HG03139 (cell line): ENCODE measurements at regions not wholly inside any gene's neighbourhood (a gene's known extent, or its start where the extent isn't known, plus 50 kb on each side); places are given as distances from the start of the nearest gene placed in this dataset.
A peak's percentile ranks its signal among the peaks of the same experiment; 100 is the strongest.

ENCODE experiments used
- ATAC-seq: cut with Tn5 transposase; IDR thresholded peaks from one replicate; pipeline ENCODE4 v1.9.1; 2021; ENCODE audit not compliant: unreplicated experiment

DNA sequence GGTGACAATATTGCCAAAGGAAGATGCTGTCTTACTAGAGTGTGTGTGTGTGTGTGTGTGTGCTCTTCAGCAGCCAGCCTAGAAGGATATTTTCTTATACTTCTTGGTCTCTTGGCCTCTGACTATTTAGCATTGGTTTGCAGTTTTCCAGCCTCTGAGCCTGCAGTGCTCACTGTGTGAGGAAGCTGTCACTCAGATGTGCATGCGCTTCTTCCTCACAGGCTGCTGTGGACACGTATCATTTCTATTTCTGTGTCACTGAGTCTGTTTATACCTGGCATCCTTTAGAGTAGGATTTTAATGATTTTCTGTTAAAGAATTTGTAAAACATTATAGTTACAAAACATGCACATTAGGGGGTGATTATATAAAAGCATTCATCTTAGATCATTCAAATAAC lies 83.3 kb downstream of the ALDH8A1 start:
- no peak for ATAC-seq

- ATAC-seq, result no peak
Observed at GRCh38 chr6:134864558-134864957, 85.3 kb downstream of the ALDH8A1 start.

DNA sequence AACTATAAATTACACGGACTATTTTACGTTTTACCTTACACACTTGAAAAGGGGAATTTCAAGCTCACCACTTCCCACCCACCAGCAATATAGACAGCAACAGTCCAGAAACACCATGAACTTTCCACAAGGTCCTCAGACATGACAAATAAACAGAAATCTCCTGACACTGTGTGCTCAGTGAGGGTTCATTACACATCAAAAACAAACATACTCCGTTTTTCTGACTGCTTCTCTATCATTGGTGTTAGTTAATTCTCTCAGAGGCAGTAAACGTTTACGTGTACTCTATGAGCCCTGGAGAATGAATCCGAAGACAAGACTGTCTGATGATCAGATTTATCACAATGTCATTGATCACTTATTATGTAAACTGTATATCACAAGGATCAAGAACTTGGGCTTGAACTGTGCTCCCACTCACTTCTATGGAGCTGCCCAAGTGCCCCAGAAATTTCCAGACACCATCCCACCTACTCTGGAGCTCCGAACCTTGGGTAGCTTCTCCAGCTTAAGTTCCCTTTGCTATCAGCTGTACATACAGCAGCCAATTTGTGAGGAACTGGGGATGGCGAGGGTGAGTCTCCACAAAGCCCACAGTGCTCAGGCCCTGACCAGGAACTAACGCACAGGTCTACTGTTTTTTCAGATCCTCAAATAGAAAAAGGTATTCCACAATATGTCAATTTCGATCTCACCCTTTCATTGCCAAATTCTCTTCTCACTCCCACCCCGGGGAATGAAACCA lies 86.0 kb downstream of the ALDH8A1 start:
- ATAC-seq, result no peak

- ATAC-seq, result no peak
Observed at GRCh38 chr6:134854366-134854765, 95.5 kb downstream of the ALDH8A1 start.

GRCh38 chr6:134853111-134854055 lies 96.5 kb downstream of the ALDH8A1 start:
- no peak for ATAC-seq

- ATAC-seq, result no peak
Observed at GRCh38 chr6:134851548-134851947, 98.4 kb downstream of the ALDH8A1 start.

- ATAC-seq, result no peak
Observed at GRCh38 chr6:134850721-134851305, 99.1 kb downstream of the ALDH8A1 start.

DNA sequence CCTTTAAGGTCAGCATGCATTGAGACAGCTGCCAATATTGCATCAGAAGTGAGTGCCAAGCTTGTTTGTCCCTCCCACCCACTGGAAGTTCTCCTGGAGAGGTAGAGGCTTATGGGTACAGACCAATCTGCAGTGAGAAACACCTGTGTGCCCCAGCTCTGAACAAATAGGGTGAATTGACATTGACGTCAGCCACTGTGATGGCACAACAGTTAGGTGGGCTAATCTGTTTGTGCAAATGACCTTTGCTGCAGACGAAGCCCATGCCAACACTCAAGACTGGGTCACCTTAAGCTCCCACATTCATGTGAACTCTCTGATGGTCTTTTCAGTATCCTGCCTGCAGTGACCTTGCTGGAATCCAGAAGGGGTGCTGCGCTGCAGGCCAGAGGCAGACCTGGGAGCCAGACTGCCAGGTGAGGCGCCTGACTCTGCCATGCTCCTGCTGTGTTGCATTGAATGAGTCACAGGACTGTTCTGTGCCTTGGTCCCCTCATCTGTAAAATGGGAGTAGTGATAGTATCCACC lies 99.9 kb downstream of the ALDH8A1 start:
- no peak for ATAC-seq

- ATAC-seq, result no peak
Observed at GRCh38 chr6:134848076-134848475, 101.8 kb downstream of the ALDH8A1 start.

DNA sequence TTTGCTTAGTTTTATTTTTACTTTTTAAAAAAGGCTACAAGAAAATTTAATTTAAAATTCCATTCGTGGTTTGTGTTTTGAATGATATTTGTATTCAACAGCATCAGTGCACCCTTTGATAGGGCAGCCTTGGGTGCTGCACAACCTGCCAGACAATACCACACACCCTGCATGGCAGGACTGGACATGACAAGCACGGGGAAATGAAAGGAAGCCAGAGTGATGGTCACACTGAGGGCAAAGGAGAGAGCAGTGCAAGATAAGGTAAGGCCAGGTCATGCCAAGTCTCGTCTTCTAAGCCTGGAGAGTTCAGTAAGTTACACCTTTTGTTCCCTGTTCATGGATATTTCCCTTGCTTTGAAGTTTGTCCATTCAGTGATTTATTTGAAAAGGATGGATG lies 103.0 kb downstream of the ALDH8A1 start:
- no peak for ATAC-seq

DNA sequence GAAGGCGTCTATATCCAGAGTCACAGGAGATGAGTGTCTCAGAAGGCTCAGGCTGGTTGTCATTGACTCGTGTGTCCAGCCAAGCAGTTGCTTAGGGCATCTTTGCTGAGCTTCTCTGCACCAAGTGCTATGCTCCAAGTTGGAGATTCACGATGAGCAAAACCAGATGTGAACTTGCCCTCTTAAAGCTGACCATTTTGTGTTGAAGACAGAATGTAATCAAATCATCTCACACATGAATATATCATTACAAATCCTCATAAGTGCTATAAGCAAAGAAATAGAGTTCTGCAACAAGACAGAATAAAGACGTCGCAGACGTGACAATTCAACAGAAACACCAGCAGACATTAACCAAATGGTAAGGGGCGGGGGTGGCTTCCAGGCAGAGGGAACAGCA lies 103.9 kb downstream of the ALDH8A1 start:
- ATAC-seq, result no peak

DNA sequence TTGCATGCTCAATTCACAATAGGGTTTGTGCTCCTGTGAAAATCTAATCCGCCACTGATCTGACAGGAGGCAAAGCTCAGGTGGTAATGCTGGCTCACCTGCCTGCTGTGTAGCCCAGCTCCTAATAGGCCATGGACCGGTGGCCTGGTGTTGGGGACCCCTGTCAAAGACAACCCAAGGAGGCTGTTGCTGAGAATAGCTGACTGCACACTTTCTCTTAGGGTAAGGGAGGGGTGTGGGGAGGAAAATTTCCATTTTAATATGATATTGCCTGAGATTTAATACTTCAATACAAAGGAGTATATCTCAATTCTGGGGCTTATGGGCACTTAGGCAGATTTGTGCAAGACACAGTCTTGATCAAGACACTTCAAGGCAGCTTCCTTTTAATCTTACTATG lies 105.8 kb downstream of the ALDH8A1 start:
- no peak for ATAC-seq

DNA sequence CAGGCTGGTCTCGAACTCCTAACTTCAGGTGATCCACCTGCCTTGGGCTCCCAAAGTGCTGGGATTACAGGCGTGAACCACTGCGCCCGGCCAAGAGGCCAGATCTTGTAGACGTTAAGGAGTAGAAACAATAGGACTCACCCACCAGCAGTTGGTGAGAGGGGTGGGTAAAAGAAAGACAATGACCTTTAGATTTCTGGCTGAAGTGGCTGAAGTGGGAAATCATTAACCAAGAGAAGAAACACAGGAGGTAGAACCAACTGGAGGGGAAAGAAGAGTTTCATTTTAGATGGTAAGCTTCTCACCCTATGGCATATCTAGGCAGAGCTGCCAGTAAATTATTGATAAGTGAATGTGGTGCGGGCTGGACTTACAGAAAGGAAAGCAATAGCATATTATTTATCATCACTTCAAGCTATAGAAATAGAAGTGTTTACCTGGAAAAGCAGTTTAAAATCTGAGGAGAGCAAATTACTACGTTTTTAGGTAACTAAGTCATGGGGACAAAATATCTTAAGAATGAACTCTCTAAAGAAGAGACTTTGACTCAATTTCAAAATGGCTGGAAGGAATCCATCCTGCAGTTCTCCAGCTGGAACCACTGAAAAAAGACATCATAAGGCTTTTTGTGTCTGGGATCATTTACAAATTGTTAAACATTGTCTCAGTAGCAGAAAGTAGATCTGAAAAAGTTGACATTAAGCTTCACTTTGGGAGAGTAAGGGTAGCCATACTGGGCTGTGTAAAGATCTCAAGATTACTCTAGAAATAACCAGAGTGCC lies 109.6 kb downstream of the ALDH8A1 start:
- peak; percentile 91 for ATAC-seq

DNA sequence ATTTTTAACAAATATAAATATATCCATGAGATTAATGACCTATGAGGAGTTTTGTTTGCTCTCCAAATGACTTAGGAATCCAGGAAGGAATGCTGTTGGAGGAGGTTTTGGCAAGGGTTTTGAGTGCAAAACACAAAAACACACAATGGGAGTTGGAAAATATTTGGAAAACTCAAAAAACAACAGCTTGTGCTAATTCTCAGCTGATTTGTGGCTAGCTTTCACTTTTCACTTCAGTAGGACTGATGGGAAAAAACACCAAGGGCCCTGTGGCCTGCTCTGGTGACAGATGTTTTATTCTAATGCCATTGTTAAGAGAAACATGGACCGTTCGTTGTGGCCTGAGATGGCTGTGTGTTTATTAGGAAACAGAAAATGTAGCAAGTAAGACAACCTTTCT lies 113.9 kb downstream of the ALDH8A1 start:
- ATAC-seq, result no peak

GRCh38 chr6:134830940-134831339 lies 119.0 kb downstream of the ALDH8A1 start:
- ATAC-seq, result no peak

GRCh38 chr6:134830194-134830593 lies 119.7 kb downstream of the ALDH8A1 start:
- no peak for ATAC-seq

DNA sequence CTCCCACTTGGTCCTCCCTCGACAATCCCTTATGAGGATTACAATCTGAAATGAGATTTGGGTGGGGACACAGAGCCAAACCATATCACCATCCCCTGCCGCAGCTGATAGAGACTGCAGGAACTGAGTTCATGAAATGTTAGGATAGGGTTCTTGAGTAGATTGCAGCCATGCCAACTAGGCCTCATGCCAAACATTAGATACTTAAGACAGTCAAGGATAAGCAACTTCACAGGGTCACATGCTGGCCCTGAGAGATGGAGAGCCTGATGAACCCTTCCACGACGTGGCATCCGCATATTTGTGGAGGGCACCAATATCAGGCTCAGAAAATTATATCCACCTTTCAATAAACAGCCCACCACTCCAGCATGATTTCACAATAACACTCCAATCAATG lies 121.3 kb downstream of the ALDH8A1 start:
- no peak for ATAC-seq

DNA sequence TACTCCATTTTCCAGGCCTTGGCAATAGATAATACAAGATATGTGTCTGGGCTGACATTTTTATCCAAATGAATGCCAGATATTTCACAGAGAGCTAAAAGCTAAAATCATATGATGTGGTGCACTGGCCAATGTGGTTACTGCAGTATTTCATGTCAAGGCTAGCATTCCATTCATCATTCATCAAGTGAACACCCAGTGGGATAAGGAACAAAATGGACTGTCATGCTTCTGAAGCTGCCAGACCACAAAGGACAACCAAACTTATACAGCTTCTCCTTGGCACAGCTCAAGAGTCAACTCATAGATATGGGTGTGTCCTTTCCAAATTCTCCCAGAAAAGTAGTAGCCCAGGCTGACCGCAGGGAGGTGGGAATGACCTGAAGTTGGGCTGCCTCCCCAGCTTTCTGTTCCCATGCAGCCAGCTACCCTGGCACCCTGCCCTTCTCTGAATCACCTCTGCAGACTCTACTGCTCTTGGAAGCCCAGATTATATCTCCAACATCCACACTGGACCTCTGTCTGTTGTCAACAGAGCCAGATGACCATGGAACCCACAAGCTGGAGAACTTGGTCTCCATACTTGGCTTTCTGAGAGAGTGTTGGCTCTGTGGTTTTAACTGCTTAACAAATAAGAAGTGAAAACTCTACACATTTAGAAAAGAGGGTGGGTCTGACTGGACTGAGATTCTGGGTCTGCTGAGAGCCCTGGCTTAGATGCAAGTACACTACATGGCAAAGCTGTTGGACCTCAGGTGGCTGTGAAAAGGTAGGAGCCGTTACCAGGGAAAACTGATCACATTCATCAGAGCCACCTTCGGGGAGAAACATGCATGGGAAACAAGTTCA lies 122.8 kb downstream of the ALDH8A1 start:
- no peak for ATAC-seq

- no peak for ATAC-seq
Observed at GRCh38 chr6:134823710-134824034, 126.2 kb downstream of the ALDH8A1 start.
